Activated CD4-positive, alpha-beta T cell treated with anti-CD3 and anti-CD28 coated beads for 36 hours (primary cell): ENCODE measurements at regions not wholly inside any gene's neighbourhood (a gene's known extent, or its start where the extent isn't known, plus 50 kb on each side); places are given as distances from the start of the nearest gene placed in this dataset.
"Not testable (repeated sequence)": the region's sequence is repeated elsewhere in the genome, so short reads cannot be mapped to it uniquely, and the experiment has no call there.

Experiments used
- ATAC-seq: fragments of 200-7000 bp; cut with Tn5 transposase; one replicate; pipeline ENCODE4 v1.10.0; 2021; ENCODE audit warnings: mild to moderate bottlenecking, moderate library complexity
- CTCF ChIA-PET: fragments of 350-600 bp; sonication (Branson Sonifier 250); formaldehyde crosslinking; loops from one replicate; lab custom pipeline; 2021; ENCODE audit warnings: antibody characterized with exemption; lab: Charles Lee
- POLR2A ChIA-PET: fragments of 350-600 bp; sonication (Branson Sonifier 250); formaldehyde crosslinking; loops from one replicate; lab custom pipeline; 2021; ENCODE audit warnings: antibody characterized with exemption, inconsistent platforms; lab: Charles Lee
- DNase-seq: peaks from one replicate; pipeline ENCODE4 v3.0.0-alpha.2; 2020
- H3K27ac Mint-ChIP-seq: one replicate; pipeline ENCODE4 v1.8.0; 2021; ENCODE audit warnings: mixed read lengths
- H3K27me3 Mint-ChIP-seq: one replicate; pipeline ENCODE4 v1.8.0; 2021; ENCODE audit warnings: mixed read lengths
- H3K36me3 Mint-ChIP-seq: one replicate; pipeline ENCODE4 v1.8.0; 2021; ENCODE audit warnings: low read depth, mixed read lengths
- H3K4me1 Mint-ChIP-seq: one replicate; pipeline ENCODE4 v1.8.0; 2021; ENCODE audit warnings: mixed read lengths
- H3K4me3 Mint-ChIP-seq: one replicate; pipeline ENCODE4 v1.8.0; 2021; ENCODE audit warnings: mild to moderate bottlenecking, moderate library complexity, mixed read lengths
- H3K9me3 Mint-ChIP-seq: one replicate; pipeline ENCODE4 v1.8.0; 2021; ENCODE audit warnings: low read depth, mixed read lengths
- intact Hi-C, 2 experiments: fragments of 100-400 bp; cut with DNase I in 1 of 2; cut with micrococcal nuclease in 1 of 2; formaldehyde crosslinking; loops; one replicate each; pipeline versions ENCODE4 v1.14.2 to v1.15.1; 2022 to 2024; cut with DNase I, micrococcal nuclease

DNA sequence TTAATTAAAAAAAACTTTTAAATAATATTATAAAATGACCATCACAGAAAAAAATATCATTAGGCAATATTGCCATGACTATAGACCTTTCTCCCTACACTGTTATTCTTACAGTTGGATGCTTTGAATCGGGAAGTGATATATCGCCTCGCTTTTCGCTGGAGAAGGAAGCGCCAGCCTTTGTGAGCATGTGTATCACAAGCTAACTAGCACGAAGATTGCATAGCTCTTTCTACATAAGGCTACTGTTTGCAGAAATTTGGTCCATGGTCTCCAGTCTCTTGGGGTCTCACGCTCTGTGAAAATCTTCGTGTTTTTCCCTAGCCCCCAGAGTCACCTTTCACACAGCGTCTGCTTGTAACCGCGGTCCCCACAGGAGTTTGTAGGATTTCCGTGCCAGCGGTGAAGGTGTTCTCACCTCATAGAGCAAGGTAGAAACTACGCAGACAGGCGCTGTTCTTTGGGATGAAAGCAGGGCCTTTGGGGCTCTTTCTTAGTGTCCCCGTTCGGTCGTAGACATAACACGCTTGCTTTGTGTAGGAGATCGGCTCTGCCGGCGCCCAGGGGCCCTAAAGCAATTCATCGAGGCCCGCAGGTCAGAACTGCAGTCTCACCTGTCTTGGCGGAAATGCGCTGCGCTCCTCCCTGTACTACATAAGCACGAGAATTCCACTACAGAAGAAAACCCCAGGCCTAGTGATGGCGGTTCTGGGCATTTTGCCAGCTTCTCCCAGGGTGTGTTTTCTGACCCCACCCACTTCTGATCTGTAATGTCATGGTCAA lies 214.5 kb upstream of the NOTCH2NLA start:
- H3K9me3 Mint-ChIP-seq, CTCF ChIA-PET, H3K4me1 Mint-ChIP-seq, H3K27ac Mint-ChIP-seq, intact Hi-C loops, POLR2A ChIA-PET, H3K4me3 Mint-ChIP-seq, H3K36me3 Mint-ChIP-seq, H3K27me3 Mint-ChIP-seq: not testable (repeated sequence)
- DNase-seq, result peak; percentile 11
- ATAC-seq, result peak; percentile 30

- H3K9me3 Mint-ChIP-seq, H3K27me3 Mint-ChIP-seq, intact Hi-C loops, CTCF ChIA-PET, ATAC-seq, H3K27ac Mint-ChIP-seq, H3K4me1 Mint-ChIP-seq, DNase-seq, H3K4me3 Mint-ChIP-seq, H3K36me3 Mint-ChIP-seq, POLR2A ChIA-PET: not testable (repeated sequence)
Measured at GRCh38 chr1:146438543-146438942, 209.7 kb upstream of the NOTCH2NLA start.

- POLR2A ChIA-PET, H3K4me3 Mint-ChIP-seq, CTCF ChIA-PET, H3K9me3 Mint-ChIP-seq, H3K4me1 Mint-ChIP-seq, H3K36me3 Mint-ChIP-seq, intact Hi-C loops, DNase-seq, H3K27me3 Mint-ChIP-seq, ATAC-seq, H3K27ac Mint-ChIP-seq: not testable (repeated sequence)
Measured at GRCh38 chr1:146416642-146417041, 187.8 kb upstream of the NOTCH2NLA start.

DNA sequence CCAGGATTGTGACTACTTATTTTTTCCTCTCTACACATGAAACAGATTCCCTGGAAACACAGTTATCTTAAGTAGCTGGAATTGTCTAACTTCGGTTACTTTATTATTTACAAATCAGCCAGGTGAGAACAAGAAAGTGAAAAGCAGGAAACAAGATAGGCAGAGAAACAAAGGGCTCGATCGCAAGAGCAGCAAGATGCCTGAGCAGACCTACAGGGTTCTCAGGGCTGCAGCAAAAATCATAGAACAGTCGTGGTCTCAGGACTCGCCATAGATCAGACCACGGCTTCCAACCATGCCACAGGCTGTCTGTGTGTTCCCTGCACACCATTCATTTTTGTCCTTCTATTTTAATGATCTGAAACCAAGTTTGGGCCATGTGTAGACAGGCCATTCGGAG lies 186.2 kb upstream of the NOTCH2NLA start:
- POLR2A ChIA-PET, H3K9me3 Mint-ChIP-seq, H3K27me3 Mint-ChIP-seq, H3K4me1 Mint-ChIP-seq, CTCF ChIA-PET, ATAC-seq, H3K36me3 Mint-ChIP-seq, DNase-seq, intact Hi-C loops: not testable (repeated sequence)
- Mint-ChIP-seq H3K4me3 (peak overlapping the region; percentile 31), H3K27ac (peak overlapping the region; percentile 67)

- ATAC-seq, result not testable (repeated sequence)
Measured at GRCh38 chr1:146413911-146414310, 185.1 kb upstream of the NOTCH2NLA start.

DNA sequence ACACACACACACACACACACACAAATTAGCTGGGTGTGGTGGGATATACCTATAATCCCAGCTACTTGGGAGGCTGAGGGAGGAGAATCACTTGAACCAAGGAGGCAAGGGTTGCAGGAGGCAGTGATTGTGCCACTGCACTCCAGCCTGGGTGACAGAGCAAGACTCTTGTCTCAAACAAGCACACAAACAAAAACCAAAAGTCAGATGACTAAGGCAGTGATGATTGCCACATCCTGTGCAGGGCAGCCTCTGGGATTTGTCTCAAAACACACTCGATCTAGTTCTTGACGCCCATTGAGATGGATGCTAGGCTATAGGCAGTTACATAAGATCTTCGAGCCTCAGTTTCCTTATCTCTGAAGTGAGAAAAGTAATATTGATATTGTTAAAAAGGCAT lies 183.1 kb upstream of the NOTCH2NLA start:
- Mint-ChIP-seq H3K4me3 (peak overlapping the region; percentile 55), H3K27ac (peak overlapping the region; percentile 76), H3K4me1 (peaks cover 12% of the 10 kb centered on the region)
- CTCF ChIA-PET, intact Hi-C loops, POLR2A ChIA-PET, H3K36me3 Mint-ChIP-seq, H3K27me3 Mint-ChIP-seq, H3K9me3 Mint-ChIP-seq: not testable (repeated sequence)
- peak; percentile 49 for ATAC-seq
- peak; percentile 54 for DNase-seq

More at GRCh38 chr1:146413911-146414310, 185.1 kb upstream of the NOTCH2NLA start:
- H3K4me3 Mint-ChIP-seq, POLR2A ChIA-PET, H3K9me3 Mint-ChIP-seq, H3K27ac Mint-ChIP-seq, intact Hi-C loops, H3K27me3 Mint-ChIP-seq, CTCF ChIA-PET, DNase-seq, H3K36me3 Mint-ChIP-seq: not testable (repeated sequence)
- H3K4me1 Mint-ChIP-seq, result peaks cover 12% of the 10 kb centered on the region

DNA sequence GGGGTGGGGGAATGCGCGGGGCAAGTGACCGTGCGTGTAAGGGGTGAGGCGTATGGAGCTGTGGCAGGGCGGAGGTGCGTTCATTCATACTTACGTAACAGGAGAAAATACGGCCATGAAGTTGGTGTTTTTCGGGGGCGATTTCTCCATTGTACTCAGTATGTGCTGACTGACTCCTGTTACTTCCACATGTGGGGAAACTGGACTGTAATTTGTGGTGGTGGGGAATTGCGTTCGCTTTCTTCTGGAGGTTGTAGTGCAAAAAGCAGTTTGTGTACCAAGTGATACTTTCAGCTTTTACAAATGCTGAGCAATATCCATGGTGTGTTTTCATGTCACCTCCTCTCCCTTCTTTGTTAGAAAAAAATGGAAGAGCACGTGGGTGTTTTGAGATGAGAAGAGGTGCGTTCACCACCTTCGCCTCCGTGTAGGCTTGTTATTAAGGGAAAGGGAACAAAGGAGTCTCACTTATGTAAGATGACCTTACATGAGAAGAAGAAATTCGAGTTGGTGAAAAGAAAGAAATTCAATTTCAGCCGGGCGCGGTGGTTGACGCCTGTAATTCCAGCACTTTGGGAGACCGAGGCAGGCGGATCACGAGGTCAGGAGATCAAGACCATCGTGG lies 181.1 kb upstream of the NOTCH2NLA start:
- H3K4me1 Mint-ChIP-seq, CTCF ChIA-PET, H3K36me3 Mint-ChIP-seq, H3K9me3 Mint-ChIP-seq, H3K27me3 Mint-ChIP-seq, intact Hi-C loops: not testable (repeated sequence)
- peak; percentile 57 for DNase-seq
- Mint-ChIP-seq H3K27ac (peak overlapping the region; percentile 84), H3K4me3 (peak overlapping the region; percentile 64)
- ATAC-seq, result peak; percentile 91
- POLR2A ChIA-PET, result interaction anchor here (0.7 to 1.2 kb wide), 2 partner anchors 23 to 33 kb away, joined by 4 to 7 read pairs; no protein-coding TSS in a partner anchor

GRCh38 chr1:146409116-146409801 lies 180.4 kb upstream of the NOTCH2NLA start:
- Mint-ChIP-seq H3K27ac (peak overlapping the region; percentile 84), H3K4me3 (peak overlapping the region; percentile 64)
- ATAC-seq, result peak; percentile 79
- H3K36me3 Mint-ChIP-seq, H3K9me3 Mint-ChIP-seq, intact Hi-C loops, H3K4me1 Mint-ChIP-seq, CTCF ChIA-PET, H3K27me3 Mint-ChIP-seq, DNase-seq: not testable (repeated sequence)
- POLR2A ChIA-PET, result interaction anchor here (1.2 kb wide), 1 partner anchor 22 kb away, joined by 4 read pairs; no protein-coding TSS in a partner anchor

- H3K27me3 Mint-ChIP-seq, H3K36me3 Mint-ChIP-seq, intact Hi-C loops, CTCF ChIA-PET, H3K9me3 Mint-ChIP-seq: not testable (repeated sequence)
- DNase-seq, result peak; percentile 52
- peak overlapping the region; percentile 94 for H3K27ac Mint-ChIP-seq
- ATAC-seq, result peak; percentile 85
- peaks cover 28% of the 10 kb centered on the region for H3K4me1 Mint-ChIP-seq
- H3K4me3 Mint-ChIP-seq, result peak overlapping the region; percentile 30
- POLR2A ChIA-PET, result interaction anchor here (0.6 kb wide), 1 partner anchor 1933 kb away, joined by 3 read pairs; no protein-coding TSS in a partner anchor
Measured at GRCh38 chr1:146401281-146401825, 172.5 kb upstream of the NOTCH2NLA start.

DNA sequence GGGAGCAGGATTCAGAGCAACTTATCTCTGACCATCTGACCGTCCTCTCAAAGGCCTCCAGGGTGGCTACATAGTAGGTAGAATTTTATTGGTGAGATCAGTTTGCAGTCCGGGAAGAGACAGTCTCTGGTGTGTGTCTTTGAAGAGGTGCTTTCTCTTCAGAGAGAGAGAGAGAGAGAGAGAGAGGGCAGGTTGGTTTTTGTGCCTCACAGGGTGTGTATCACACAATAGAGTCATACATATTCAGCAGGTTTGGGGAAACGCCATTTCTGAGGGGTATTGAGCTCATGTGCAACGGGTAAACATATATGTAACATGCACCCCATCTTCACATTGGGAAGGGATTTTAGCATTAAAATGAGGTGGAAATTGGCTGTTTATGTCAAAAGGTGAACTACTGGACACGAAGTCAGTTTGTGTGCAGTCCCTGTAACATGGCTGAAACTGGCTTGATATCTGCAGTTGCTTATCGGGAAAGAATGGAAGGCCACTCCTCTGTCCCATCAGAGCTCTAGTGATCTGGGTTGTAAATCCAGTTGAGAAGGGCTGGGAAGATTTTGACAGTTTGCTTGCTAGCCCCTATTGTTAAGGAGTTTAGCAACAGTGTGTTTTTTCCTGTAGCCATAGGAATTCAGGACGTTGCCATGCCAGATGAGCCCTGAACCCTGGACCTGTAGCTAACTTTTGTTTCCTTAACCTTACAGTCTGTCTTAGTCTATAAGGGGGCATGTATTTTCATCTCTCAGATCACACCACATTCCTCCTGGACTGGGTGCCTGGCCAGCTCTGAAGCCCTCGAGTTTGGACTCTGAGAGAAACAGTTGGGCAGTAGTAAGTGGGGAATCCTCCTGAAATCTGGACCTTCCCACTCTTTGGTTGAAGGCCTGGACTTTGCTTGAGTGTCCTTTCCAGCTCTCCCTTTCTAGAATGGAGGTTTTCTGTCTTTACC lies 171.6 kb upstream of the NOTCH2NLA start:
- H3K27me3 Mint-ChIP-seq, H3K9me3 Mint-ChIP-seq, DNase-seq, intact Hi-C loops, CTCF ChIA-PET, H3K4me3 Mint-ChIP-seq, H3K36me3 Mint-ChIP-seq: not testable (repeated sequence)
- peak; percentile 4 for ATAC-seq
- Mint-ChIP-seq H3K27ac (peak overlapping the region; percentile 94), H3K4me1 (peaks cover 28% of the 10 kb centered on the region)
- POLR2A ChIA-PET, result interaction anchor here (0.6 kb wide), 1 partner anchor 1934 kb away, joined by 3 read pairs; no protein-coding TSS in a partner anchor
